ENCODE measurements at regions not wholly inside any gene's neighbourhood (a gene's known extent, or its start where the extent isn't known, plus 50 kb on each side); places are given as distances from the start of the nearest gene placed in this dataset.
"Not testable (repeated sequence)": the region's sequence is repeated elsewhere in the genome, so short reads cannot be mapped to it uniquely, and the experiment has no call there.

GRCh38 chr5:152593388-152593787 lies 188.3 kb upstream of the NMUR2 start:
- Mint-ChIP-seq H3K4me1 (ENCODE audit: unreplicated experiment) (no peaks in the 10 kb centered on the region), H3K27me3 (ENCODE audit: unreplicated experiment) (no peaks in the 10 kb centered on the region), H3K27ac (ENCODE audit: unreplicated experiment) (no peak overlapping the region), H3K36me3 (ENCODE audit: unreplicated experiment) (no peaks in the 10 kb centered on the region), H3K4me3 (ENCODE audit: unreplicated experiment) (no peak overlapping the region), H3K9me3 (ENCODE audit: unreplicated experiment) (peaks cover 10% of the 10 kb centered on the region)
- TF ChIP-seq, protein P1, sequence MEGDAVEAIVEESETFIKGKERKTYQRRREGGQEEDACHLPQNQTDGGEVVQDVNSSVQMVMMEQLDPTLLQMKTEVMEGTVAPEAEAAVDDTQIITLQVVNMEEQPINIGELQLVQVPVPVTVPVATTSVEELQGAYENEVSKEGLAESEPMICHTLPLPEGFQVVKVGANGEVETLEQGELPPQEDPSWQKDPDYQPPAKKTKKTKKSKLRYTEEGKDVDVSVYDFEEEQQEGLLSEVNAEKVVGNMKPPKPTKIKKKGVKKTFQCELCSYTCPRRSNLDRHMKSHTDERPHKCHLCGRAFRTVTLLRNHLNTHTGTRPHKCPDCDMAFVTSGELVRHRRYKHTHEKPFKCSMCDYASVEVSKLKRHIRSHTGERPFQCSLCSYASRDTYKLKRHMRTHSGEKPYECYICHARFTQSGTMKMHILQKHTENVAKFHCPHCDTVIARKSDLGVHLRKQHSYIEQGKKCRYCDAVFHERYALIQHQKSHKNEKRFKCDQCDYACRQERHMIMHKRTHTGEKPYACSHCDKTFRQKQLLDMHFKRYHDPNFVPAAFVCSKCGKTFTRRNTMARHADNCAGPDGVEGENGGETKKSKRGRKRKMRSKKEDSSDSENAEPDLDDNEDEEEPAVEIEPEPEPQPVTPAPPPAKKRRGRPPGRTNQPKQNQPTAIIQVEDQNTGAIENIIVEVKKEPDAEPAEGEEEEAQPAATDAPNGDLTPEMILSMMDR (IDR thresholded peaks at IDR 0.05): no peak
- no peak for DNase-seq (ENCODE audit: extremely low spot score, unreplicated experiment)

- Mint-ChIP-seq H3K27me3 (ENCODE audit: unreplicated experiment) (peaks cover 3% of the 10 kb centered on the region), H3K36me3 (ENCODE audit: unreplicated experiment) (no peaks in the 10 kb centered on the region), H3K4me1 (ENCODE audit: unreplicated experiment) (no peaks in the 10 kb centered on the region), H3K9me3 (ENCODE audit: unreplicated experiment) (no peaks in the 10 kb centered on the region), H3K4me3 (ENCODE audit: unreplicated experiment) (no peak overlapping the region), H3K27ac (ENCODE audit: unreplicated experiment) (no peak overlapping the region)
- no peak for DNase-seq (ENCODE audit: extremely low spot score, unreplicated experiment)
- TF ChIP-seq, protein P1 (IDR thresholded peaks at IDR 0.05): no peak
These were observed 190.3 kb upstream of the NMUR2 start for GRCh38 chr5:152595405-152595804.

GRCh38 chr5:152599096-152599495 lies 194.0 kb upstream of the NMUR2 start:
- Mint-ChIP-seq H3K9me3 (ENCODE audit: unreplicated experiment) (no peaks in the 10 kb centered on the region), H3K27me3 (ENCODE audit: unreplicated experiment) (peaks cover 3% of the 10 kb centered on the region), H3K4me3 (ENCODE audit: unreplicated experiment) (no peak overlapping the region), H3K27ac (ENCODE audit: unreplicated experiment) (no peak overlapping the region), H3K36me3 (ENCODE audit: unreplicated experiment) (no peaks in the 10 kb centered on the region), H3K4me1 (ENCODE audit: unreplicated experiment) (no peaks in the 10 kb centered on the region)
- TF ChIP-seq, protein P1 (IDR thresholded peaks at IDR 0.05): no peak
- DNase-seq (ENCODE audit: extremely low spot score, unreplicated experiment): no peak

- no peak for DNase-seq (ENCODE audit: extremely low spot score, unreplicated experiment)
- Mint-ChIP-seq H3K27me3 (ENCODE audit: unreplicated experiment) (peaks cover 3% of the 10 kb centered on the region), H3K9me3 (ENCODE audit: unreplicated experiment) (no peaks in the 10 kb centered on the region), H3K27ac (ENCODE audit: unreplicated experiment) (no peak overlapping the region), H3K4me3 (ENCODE audit: unreplicated experiment) (no peak overlapping the region), H3K36me3 (ENCODE audit: unreplicated experiment) (no peaks in the 10 kb centered on the region), H3K4me1 (ENCODE audit: unreplicated experiment) (no peaks in the 10 kb centered on the region)
- TF ChIP-seq, protein P1 (IDR thresholded peaks at IDR 0.05): no peak
These were observed 197.0 kb upstream of the NMUR2 start for GRCh38 chr5:152601806-152602732.

DNA sequence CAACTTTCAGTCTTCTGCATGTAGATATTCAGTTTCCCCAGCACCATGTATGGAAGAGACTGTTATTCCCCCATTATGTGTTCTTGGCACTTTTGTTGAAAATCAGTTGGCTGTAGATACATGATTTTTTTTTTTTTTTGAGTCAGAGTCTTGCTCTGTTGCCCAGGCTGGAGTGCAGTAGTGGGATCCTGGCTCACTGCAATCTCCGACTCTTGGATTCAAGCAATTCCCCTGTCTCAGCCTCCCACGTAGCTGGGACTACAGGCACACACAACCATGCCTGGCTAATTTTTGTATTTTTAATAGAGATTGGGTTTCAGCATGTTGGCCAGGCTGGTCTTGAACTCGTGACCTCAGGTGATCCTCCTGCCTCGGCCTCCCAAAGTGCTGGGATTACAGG lies 201.0 kb upstream of the NMUR2 start:
- H3K27ac Mint-ChIP-seq (ENCODE audit: unreplicated experiment): not testable (repeated sequence)

More for the DNA sequence above, 201.0 kb upstream of the NMUR2 start:
- not testable (repeated sequence) for H3K4me3 Mint-ChIP-seq (ENCODE audit: unreplicated experiment); H3K27me3 Mint-ChIP-seq (ENCODE audit: unreplicated experiment); H3K4me1 Mint-ChIP-seq (ENCODE audit: unreplicated experiment); DNase-seq (ENCODE audit: extremely low spot score, unreplicated experiment); H3K36me3 Mint-ChIP-seq (ENCODE audit: unreplicated experiment); H3K9me3 Mint-ChIP-seq (ENCODE audit: unreplicated experiment)

Data from osteocyte (in vitro differentiated cells).